ENCODE measurements at regions not wholly inside any gene's neighbourhood (a gene's known extent, or its start where the extent isn't known, plus 50 kb on each side); places are given as distances from the start of the nearest gene placed in this dataset.

DNA sequence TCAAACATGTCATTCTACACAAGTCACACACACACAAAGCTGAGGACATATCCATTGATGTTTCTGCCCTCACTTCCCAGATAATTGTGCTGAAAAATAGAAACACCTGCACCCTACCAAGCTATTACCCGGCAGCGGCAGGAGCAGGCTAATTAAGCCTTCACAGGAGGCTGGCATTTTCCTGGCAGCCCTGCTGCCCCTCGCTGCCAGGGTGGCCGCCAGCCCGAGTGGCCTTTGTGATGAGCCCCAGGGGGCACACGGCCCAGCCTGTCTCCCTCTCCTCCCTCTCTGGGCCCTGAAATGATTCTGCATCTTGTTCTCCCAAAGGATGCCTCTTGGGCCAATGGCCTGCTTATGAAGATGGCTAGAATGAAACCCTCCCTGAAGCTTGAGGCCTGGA lies 76.2 kb upstream of the TP53I11 start:
- Histone ChIP-seq H3K9me3 (ENCODE audit: insufficient read depth, low read length) (no peaks in the 10 kb centered on the region), H3K27me3 (ENCODE audit: insufficient read depth, insufficient read length) (peaks cover 6% of the 10 kb centered on the region), H3K36me3 (ENCODE audit: insufficient read depth, insufficient read length, low read length) (no peaks in the 10 kb centered on the region), H3K9ac (ENCODE audit: insufficient read length, low read depth) (no peak overlapping the region), H3K4me3 (ENCODE audit: insufficient read length, low read depth) (no peak overlapping the region), H3K4me1 (ENCODE audit: insufficient read depth, insufficient read length) (peaks cover 10% of the 10 kb centered on the region)
- no peak for TF ChIP-seq ZNF274 (IDR thresholded peaks at IDR 0.05; ENCODE audit: low read depth, low read length)
- TF ChIP-seq YY1 (IDR thresholded peaks at IDR 0.05; ENCODE audit: insufficient read depth, insufficient read length): no peak
- no peak for DNase-seq (ENCODE audit: low read depth, low spot score)

DNA sequence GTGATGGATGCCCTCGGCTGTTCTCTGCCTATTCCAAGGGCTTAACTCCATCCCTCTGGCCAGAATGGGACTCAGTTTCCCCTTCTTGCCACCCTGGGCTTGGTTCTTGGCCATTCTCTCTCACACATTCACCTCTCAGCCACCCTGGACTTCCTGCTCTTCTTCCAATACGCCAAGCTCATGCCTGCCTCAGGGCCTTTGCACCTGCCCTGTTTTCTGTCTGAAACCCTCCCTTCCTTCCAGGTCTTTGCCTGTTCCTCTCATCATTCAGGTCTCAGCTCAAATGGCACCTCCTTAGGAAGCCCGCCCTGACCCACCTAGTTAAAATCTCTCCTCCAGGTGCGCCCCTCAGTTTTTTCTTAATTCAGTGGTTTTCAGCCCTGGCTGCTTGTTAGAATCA lies 76.6 kb upstream of the TP53I11 start:
- Histone ChIP-seq H3K9me3 (ENCODE audit: insufficient read depth, low read length) (no peaks in the 10 kb centered on the region), H3K4me3 (ENCODE audit: insufficient read length, low read depth) (no peak overlapping the region), H3K9ac (ENCODE audit: insufficient read length, low read depth) (no peak overlapping the region), H3K36me3 (ENCODE audit: insufficient read depth, insufficient read length, low read length) (no peaks in the 10 kb centered on the region), H3K27me3 (ENCODE audit: insufficient read depth, insufficient read length) (peaks cover 8% of the 10 kb centered on the region), H3K4me1 (ENCODE audit: insufficient read depth, insufficient read length) (peaks cover 6% of the 10 kb centered on the region)
- DNase-seq (ENCODE audit: low read depth, low spot score): no peak
- TF ChIP-seq SUZ12 (IDR thresholded peaks at IDR 0.05; ENCODE audit: extremely low read depth, insufficient read depth, insufficient read length) (no peak), ZNF274 (IDR thresholded peaks at IDR 0.05; ENCODE audit: low read depth, low read length) (no peak), YY1 (IDR thresholded peaks at IDR 0.05; ENCODE audit: insufficient read depth, insufficient read length) (no peak)

DNA sequence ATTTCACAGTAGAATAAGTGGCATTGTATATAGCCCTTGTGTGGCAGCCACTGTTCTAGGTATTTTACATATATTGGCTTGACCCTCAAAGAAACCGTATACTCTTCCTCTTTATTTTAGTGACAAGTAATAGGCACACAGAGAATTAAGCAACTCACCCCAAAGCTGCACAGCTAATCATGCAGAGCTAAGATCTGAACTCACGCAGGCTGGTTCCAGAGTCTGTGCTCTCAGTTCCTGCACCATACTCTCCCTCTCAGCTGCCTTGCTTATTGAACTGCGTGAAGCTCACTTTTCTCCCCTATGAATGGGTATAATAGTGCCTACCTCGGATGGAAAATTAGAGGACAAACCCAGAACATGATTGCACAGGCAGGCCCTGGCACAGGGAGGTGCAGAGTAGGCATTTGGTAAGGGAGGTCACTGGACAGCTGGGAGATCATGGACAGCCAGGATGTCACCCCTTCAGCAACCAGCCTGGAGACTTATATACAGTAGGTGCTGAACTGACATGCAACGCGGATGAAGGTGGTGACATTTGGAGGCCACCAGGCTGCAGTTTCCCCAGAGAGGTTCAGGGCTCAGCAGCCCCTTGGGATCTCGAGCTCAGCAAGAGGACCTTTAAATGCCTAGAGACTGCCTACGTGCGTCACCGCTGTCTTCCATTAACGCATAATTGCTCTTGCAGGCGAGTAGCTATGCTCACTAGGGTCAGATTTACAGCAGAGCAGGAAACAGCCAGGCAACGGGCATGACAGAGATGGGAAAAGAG lies 78.4 kb upstream of the TP53I11 start:
- Histone ChIP-seq H3K9me3 (ENCODE audit: insufficient read depth, low read length) (no peaks in the 10 kb centered on the region), H3K4me1 (ENCODE audit: insufficient read depth, insufficient read length) (peaks cover 2% of the 10 kb centered on the region), H3K9ac (ENCODE audit: insufficient read length, low read depth) (no peak overlapping the region), H3K4me3 (ENCODE audit: insufficient read length, low read depth) (no peak overlapping the region), H3K36me3 (ENCODE audit: insufficient read depth, insufficient read length, low read length) (no peaks in the 10 kb centered on the region), H3K27me3 (ENCODE audit: insufficient read depth, insufficient read length) (peaks cover 8% of the 10 kb centered on the region)
- no peak for TF ChIP-seq YY1 (IDR thresholded peaks at IDR 0.05; ENCODE audit: insufficient read depth, insufficient read length)
- no peak for TF ChIP-seq ZNF274 (IDR thresholded peaks at IDR 0.05; ENCODE audit: low read depth, low read length)
- TF ChIP-seq SUZ12 (IDR thresholded peaks at IDR 0.05; ENCODE audit: extremely low read depth, insufficient read depth, insufficient read length): no peak
- no peak for DNase-seq (ENCODE audit: low read depth, low spot score)

DNA sequence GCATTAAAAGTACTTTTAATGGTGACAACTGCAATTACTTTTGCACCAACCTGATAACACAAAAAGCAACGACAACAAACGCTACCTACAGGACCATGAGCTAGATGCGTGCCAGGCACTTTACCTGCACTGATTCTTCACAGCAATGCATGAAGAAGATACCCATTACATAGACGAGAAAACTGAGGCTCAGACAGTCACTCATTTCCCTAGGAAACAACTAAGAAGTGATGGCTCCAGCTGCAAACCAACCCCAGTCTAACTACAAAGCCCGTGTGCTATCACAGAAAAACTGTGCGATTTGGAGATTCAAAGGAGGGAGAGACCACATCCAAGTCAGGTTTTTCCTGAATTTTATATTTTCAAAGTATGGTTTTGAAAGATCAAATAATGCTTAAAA lies 80.1 kb upstream of the TP53I11 start:
- no peak for TF ChIP-seq YY1 (IDR thresholded peaks at IDR 0.05; ENCODE audit: insufficient read depth, insufficient read length)
- Histone ChIP-seq H3K36me3 (ENCODE audit: insufficient read depth, insufficient read length, low read length) (no peaks in the 10 kb centered on the region), H3K4me3 (ENCODE audit: insufficient read length, low read depth) (no peak overlapping the region), H3K9me3 (ENCODE audit: insufficient read depth, low read length) (no peaks in the 10 kb centered on the region), H3K4me1 (ENCODE audit: insufficient read depth, insufficient read length) (peaks cover 2% of the 10 kb centered on the region), H3K27me3 (ENCODE audit: insufficient read depth, insufficient read length) (peaks cover 8% of the 10 kb centered on the region), H3K9ac (ENCODE audit: insufficient read length, low read depth) (no peak overlapping the region)
- DNase-seq (ENCODE audit: low read depth, low spot score): no peak

DNA sequence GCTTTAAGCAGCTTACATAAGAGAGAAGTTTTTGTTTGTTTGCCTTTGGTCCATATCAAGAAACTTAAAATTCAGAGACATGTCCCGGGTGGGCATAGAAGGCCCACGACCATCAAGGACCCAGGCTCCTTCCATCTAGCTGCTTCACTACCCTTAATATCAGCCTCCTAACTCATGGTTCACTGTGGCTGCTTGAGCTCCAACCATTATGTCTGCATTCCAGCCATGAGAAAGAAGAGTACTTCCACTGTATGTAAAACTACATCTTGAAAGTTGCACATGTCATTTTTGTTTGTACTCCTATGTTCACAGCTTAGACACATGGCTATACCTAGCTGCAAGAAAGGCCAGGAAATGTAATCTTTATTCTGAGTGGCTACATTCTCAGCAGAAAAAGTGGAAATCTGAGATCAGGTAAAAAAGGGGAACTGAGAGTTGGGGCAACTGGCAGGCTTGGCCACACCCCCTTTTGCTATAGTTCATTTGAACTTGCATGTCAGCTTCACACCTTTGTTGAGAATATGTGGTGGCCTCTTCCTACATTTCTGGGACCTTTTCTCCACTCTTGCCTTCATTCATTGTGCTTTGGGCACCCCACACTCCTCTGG lies 81.3 kb upstream of the TP53I11 start:
- TF ChIP-seq YY1 (IDR thresholded peaks at IDR 0.05; ENCODE audit: insufficient read depth, insufficient read length) (no peak), ZNF274 (IDR thresholded peaks at IDR 0.05; ENCODE audit: low read depth, low read length) (no peak), SUZ12 (IDR thresholded peaks at IDR 0.05; ENCODE audit: extremely low read depth, insufficient read depth, insufficient read length) (no peak)
- Histone ChIP-seq H3K27me3 (ENCODE audit: insufficient read depth, insufficient read length) (peaks cover 8% of the 10 kb centered on the region), H3K9ac (ENCODE audit: insufficient read length, low read depth) (no peak overlapping the region), H3K4me1 (ENCODE audit: insufficient read depth, insufficient read length) (peaks cover 2% of the 10 kb centered on the region), H3K9me3 (ENCODE audit: insufficient read depth, low read length) (no peaks in the 10 kb centered on the region), H3K4me3 (ENCODE audit: insufficient read length, low read depth) (no peak overlapping the region), H3K36me3 (ENCODE audit: insufficient read depth, insufficient read length, low read length) (no peaks in the 10 kb centered on the region)
- DNase-seq (ENCODE audit: low read depth, low spot score): no peak

DNA sequence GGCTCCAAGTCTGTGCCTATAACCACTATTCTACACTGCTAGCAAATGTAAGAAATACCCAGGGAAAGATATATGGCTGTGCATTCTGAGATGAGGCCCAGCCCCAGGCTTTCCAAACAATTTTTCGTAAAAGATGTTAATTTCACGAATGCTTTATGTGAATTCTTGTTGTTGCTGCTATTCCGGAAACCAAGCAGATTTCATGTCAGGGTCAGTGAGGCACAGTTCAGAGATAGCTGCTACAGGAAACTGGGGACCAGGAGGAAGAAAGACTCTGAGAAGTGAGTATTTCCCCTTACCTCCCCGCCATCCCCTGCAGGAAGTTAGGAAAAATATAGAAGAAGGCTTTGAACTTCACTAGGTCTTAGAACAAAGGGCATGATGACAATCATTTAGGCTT lies 84.7 kb upstream of the TP53I11 start:
- DNase-seq (ENCODE audit: low read depth, low spot score): no peak
- Histone ChIP-seq H3K27me3 (ENCODE audit: insufficient read depth, insufficient read length) (peaks cover 6% of the 10 kb centered on the region), H3K9ac (ENCODE audit: insufficient read length, low read depth) (no peak overlapping the region), H3K9me3 (ENCODE audit: insufficient read depth, low read length) (0 out of 2 replicates have a peak, but pooled peaks cover 5% of the 10 kb centered on the region), H3K36me3 (ENCODE audit: insufficient read depth, insufficient read length, low read length) (no peaks in the 10 kb centered on the region), H3K4me1 (ENCODE audit: insufficient read depth, insufficient read length) (no peaks in the 10 kb centered on the region), H3K4me3 (ENCODE audit: insufficient read length, low read depth) (no peak overlapping the region)
- TF ChIP-seq ZNF274 (IDR thresholded peaks at IDR 0.05; ENCODE audit: low read depth, low read length) (no peak), YY1 (IDR thresholded peaks at IDR 0.05; ENCODE audit: insufficient read depth, insufficient read length) (no peak), SUZ12 (IDR thresholded peaks at IDR 0.05; ENCODE audit: extremely low read depth, insufficient read depth, insufficient read length) (no peak)

GRCh38 chr11:45036010-45036409 lies 85.3 kb upstream of the TP53I11 start:
- no peak overlapping the region for H3K4me3 ChIP-seq (ENCODE audit: insufficient read length, low read depth)
- no peaks in the 10 kb centered on the region for H3K36me3 ChIP-seq (ENCODE audit: insufficient read depth, insufficient read length, low read length)
- peaks cover 6% of the 10 kb centered on the region for H3K27me3 ChIP-seq (ENCODE audit: insufficient read depth, insufficient read length)
- H3K9ac ChIP-seq (ENCODE audit: insufficient read length, low read depth): no peak overlapping the region
- H3K9me3 ChIP-seq (ENCODE audit: insufficient read depth, low read length): 0 out of 2 replicates have a peak, but pooled peaks cover 5% of the 10 kb centered on the region
- TF ChIP-seq YY1 (IDR thresholded peaks at IDR 0.05; ENCODE audit: insufficient read depth, insufficient read length) (no peak), SUZ12 (IDR thresholded peaks at IDR 0.05; ENCODE audit: extremely low read depth, insufficient read depth, insufficient read length) (no peak), ZNF274 (IDR thresholded peaks at IDR 0.05; ENCODE audit: low read depth, low read length) (no peak)
- no peak for DNase-seq (ENCODE audit: low read depth, low spot score)
- peaks cover 2% of the 10 kb centered on the region for H3K4me1 ChIP-seq (ENCODE audit: insufficient read depth, insufficient read length)
